GM21515 (cell line): ENCODE measurements at regions not wholly inside any gene's neighbourhood (a gene's known extent, or its start where the extent isn't known, plus 50 kb on each side); places are given as distances from the start of the nearest gene placed in this dataset.
"Not testable (repeated sequence)": the region's sequence is repeated elsewhere in the genome, so short reads cannot be mapped to it uniquely, and the experiment has no call there.

Experiments used
- ATAC-seq: cut with Tn5 transposase; IDR thresholded peaks from one replicate; pipeline ENCODE4 v1.9.1; 2021; ENCODE audit not compliant: unreplicated experiment

GRCh38 chr2:41241325-41242000 lies 789.6 kb upstream of the SLC8A1 start:
- ATAC-seq: peak; percentile 59

DNA sequence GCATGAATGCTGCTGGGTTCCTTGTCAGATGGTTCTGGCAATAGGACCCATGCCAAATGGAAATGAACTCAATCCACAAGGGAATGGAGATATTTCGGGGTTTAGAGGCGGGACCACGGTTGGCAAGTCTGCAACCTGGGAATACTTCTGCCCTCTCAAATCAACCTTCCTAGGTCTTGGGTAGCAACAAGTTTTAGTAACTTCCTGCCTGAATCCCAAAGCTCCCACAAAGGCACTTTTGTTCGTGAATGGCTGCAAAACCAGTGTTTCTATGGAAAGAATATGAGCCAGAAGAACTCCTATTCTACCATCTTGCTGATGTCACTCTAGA lies 790.1 kb upstream of the SLC8A1 start:
- ATAC-seq: no peak

DNA sequence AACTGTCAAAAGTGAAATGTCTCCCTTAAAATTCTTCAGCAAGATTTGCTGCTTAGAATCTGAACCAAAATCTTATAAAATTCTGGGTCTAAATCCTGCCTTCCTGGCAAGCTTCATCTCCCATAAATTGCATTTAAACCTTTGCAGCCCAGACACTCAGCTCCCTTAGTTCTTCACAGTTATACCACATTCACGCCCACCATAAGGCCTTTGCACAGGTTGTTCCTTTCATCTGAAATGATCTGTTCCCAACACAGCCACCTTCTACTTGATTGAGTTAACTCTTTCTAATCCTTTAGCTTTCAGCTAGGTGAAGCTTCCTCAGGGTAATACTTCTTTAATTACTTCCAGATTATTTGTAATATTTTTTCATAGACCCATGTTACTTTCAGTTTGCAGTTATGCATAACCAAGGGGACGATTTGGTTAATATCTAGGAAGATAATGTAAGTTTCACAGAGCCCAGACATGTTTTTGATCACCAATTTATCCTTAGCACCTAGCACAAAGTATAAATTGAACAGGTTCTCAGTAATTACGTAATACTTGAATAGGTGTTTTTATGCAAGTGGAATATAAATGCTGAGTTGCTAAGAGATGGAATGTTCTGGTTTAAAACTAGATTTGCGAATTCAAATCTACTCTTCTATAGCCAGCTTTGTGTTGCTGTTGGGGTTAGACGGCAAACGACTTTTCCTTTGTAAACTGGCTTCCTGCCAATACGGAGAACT lies 779.7 kb upstream of the PKDCC start:
- no peak for ATAC-seq

- ATAC-seq: no peak
Measured at GRCh38 chr2:41283079-41283775, 764.6 kb upstream of the PKDCC start.

- no peak for ATAC-seq
Measured at GRCh38 chr2:41293491-41293890, 754.3 kb upstream of the PKDCC start.

GRCh38 chr2:41294331-41294730 lies 753.5 kb upstream of the PKDCC start:
- ATAC-seq: no peak

- ATAC-seq: no peak
Measured at GRCh38 chr2:41313082-41313481, 734.7 kb upstream of the PKDCC start.

DNA sequence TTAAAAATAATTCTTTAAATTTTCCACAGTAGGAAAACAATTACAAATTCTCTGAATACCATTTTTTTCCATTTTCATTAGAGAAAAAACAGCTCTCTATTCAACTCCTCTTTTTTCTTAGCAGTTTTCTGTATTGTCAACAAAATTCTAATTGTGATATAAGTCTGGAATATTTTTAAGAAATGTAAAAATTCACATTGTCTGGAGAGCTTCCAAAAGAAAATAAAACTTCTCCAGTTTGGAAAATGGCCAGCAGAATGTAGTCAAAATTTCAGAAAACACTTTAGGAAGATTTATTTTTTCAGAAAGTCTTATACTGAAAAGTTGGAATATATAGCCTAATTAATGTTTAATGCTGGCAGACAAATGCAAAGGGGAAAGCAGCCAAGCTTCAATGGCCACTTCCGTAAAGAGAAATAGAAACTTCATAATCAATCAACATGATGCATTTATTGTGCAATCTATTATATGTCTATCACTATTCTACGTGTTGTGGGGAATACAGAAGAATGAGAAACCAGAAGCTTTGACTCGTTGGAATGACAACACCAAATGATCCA lies 733.2 kb upstream of the PKDCC start:
- no peak for ATAC-seq

DNA sequence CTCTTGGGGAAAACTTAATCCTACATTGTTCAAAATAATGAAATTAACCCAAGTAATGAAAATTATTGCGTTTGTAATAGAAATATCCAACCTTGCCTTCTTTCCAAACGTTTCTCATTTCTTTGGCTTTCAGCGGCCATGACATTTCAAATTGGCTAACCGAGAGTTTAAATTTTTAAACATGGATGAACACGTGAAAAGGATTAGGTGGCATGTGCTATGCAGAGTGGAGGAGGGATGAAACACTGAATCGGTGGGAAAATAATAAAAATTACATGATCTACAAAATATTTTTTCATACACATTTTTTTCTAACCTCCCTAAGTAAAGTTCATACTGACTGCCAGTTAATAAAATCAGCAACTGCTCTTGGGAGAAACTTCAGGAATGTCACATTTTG lies 728.4 kb upstream of the PKDCC start:
- no peak for ATAC-seq

DNA sequence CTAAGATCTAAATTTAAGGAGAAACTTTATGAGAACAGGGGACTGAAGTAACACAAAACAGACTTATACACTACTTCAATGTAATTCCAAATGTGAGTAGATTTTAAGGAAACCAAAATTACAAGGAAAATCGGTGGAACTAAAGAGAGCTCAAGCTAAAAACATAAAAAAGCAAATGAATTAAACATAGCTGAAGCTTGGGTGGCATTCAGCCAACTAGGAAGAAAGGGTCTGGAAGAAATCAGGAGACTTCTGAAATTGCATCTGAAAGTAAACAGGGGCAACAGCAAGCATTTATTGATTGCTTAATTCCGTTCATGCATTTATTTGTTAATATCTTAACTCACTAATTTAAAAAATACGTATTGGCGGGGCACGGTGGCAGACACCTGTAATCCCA lies 727.3 kb upstream of the PKDCC start:
- ATAC-seq: no peak

DNA sequence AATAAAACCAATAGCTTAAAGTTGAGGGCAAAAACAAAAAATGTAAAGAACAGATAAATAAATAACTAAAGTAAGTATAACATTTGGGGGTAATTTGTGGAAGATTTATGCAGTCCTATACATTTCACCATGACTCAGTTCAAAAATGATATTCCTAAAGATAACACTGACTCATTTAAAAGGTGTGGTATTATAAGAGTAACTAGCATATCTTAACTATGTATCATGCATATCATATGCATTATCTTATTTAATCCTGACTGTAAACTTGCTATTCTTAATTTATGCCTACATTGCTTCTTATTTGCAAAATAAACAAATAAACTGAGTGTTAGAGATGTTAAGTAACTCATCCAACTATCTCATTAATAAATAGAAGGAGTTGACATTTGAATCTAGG lies 726.5 kb upstream of the PKDCC start:
- no peak for ATAC-seq

DNA sequence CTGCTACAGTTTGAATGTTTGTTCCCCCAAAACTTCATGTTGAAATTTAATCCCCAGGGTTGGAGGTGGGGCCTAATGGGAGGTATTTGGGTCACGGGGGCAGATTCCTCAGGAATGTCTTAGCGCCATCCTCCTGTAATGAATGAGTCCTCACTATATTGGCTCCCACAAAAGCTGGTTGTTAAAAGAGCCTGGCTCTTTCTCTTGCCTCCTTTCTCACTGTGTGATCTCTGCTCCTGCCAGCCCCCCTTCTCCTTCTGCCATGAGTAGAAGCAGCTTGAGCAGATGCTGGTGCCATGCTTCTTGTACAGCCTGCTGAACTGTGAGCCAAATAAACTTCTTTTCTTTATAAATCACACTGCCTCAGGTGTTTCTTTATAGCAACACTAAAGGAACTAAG lies 721.0 kb upstream of the PKDCC start:
- no peak for ATAC-seq

DNA sequence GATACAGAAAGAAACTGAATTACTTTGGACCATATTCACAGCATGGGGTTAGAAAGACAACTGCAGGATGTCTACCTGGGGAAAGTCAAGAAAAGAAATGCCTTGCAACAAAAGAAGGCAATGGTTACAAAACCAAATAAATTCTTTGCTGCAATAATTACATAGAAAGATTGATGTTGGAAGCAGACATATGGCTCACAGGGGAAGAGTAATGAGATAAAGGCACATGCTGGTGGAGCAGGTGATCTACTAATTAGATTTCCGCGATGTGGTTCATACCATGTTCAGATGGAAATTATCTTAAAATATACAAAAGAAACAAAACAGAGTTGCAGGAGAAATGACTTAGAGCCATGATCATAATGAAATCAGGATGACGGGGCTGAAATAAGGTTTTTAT lies 718.8 kb upstream of the PKDCC start:
- no peak for ATAC-seq

- ATAC-seq: no peak
Measured at GRCh38 chr2:41334159-41334558, 713.7 kb upstream of the PKDCC start.

DNA sequence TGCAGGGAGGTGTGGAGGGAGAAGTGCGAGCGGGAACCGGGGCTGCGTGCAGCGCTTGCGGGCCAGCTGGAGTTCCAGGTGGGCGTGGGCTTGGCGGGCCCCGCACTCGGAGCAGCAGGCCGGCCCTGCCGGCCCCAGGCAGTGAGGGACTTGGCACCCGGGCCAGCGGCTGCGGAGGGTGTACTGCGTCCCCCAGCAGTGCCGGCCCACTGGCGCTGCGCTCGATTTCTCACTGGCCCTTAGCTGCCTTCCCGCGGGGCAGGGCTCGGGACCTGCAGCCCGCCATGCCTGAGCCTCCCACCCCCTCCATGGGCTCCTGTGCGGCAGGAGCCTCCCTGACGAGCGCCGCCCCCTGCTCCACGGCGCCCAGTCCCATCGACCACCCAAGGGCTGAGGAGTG lies 712.2 kb upstream of the PKDCC start:
- not testable (repeated sequence) for ATAC-seq

DNA sequence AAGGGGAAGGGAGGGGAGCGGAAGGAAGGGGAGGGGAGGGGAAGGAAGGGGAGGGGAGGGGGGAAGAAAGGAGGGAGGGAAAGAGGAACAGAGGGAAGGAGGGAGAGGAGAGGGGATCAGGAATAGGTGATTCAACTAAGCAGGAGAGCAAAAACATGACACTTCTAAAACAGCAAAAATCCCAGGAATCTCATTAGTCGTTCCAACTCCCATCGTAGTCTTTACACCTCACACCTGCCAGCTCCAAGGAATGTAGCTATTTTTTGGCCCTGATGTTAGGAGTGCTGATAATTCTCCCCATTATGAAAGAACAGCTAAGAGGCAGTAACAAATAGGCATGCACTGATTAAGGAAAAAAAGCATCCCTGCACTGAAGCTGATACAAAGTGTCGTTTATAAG lies 709.9 kb upstream of the PKDCC start:
- no peak for ATAC-seq

GRCh38 chr2:41344529-41344928 lies 703.3 kb upstream of the PKDCC start:
- no peak for ATAC-seq

DNA sequence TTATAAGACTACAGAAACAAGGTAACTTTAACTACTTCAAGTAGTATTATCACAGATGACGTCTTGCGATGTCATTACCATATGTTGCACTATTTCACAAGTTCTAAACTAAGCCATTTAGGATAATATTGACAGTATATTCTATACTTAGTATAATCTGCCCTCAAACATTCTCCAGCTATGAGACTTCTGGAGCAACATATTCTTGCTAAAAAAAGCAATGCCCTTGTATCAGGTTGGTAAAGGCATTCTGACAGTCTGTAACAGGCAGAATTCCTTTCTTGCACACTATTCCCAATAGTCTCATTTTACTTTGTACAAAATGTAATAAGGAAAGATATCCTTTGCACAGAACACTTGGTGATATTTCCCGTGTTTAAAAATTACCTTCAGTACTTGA lies 694.8 kb upstream of the PKDCC start:
- ATAC-seq: no peak

GRCh38 chr2:41355794-41356193 lies 692.0 kb upstream of the PKDCC start:
- ATAC-seq: no peak

- ATAC-seq: no peak
Measured at GRCh38 chr2:41364842-41365241, 683.0 kb upstream of the PKDCC start.

GRCh38 chr2:41375901-41376300 lies 671.9 kb upstream of the PKDCC start:
- no peak for ATAC-seq

GRCh38 chr2:41377837-41378236 lies 670.0 kb upstream of the PKDCC start:
- ATAC-seq: no peak
